BJ (cell line): ENCODE measurements at regions not wholly inside any gene's neighbourhood (a gene's known extent, or its start where the extent isn't known, plus 50 kb on each side); places are given as distances from the start of the nearest gene placed in this dataset.

Experiments used
- CTCF ChIA-PET: fragments of 350-600 bp; formaldehyde crosslinking; extraction: SDS; loops from one replicate; lab custom pipeline; 2021; ENCODE audit warnings: antibody characterized with exemption, inconsistent platforms; lab: Yijun Ruan, JAX
- POLR2A ChIA-PET: fragments of 300-600 bp; sonication (Branson Sonifier 250); formaldehyde crosslinking; extraction: SDS; loops from one replicate; lab custom pipeline; 2021; ENCODE audit warnings: antibody characterized with exemption; lab: Charles Lee
- DNase-seq: peaks from one replicate; pipeline ENCODE4 v3.0.0-alpha.2; 2011; ENCODE audit warnings: low read depth
- H3K27me3 ChIP-seq: 2 replicates; pipeline ENCODE4 v1.6.0; 2011; ENCODE audit warnings: low read length; ENCODE audit not compliant: control insufficient read depth, insufficient read depth
- H3K36me3 ChIP-seq: 2 replicates; pipeline ENCODE4 v1.5.1; 2011; ENCODE audit warnings: low read length; ENCODE audit not compliant: control insufficient read depth, insufficient read depth
- H3K4me3 ChIP-seq: 2 replicates; pipeline ENCODE4 v1.5.1; 2011; ENCODE audit warnings: low read depth, mild to moderate bottlenecking, control low read depth, low read length
- TF ChIP-seq, protein P1 (sequence below): IDR thresholded peaks from 2 replicates; pipeline ENCODE4 v1.5.1; 2011; ENCODE audit warnings: low read depth, mild to moderate bottlenecking, control low read depth, inconsistent platforms, low read length, moderate library complexity; ENCODE audit not compliant: insufficient read depth

GRCh38 chr10:110396284-110396651 is 91.5 kb upstream of the SMNDC1 start:
- Histone ChIP-seq H3K36me3 (no peaks in the 10 kb centered on the region), H3K4me3 (no peak overlapping the region), H3K27me3 (no peaks in the 10 kb centered on the region)
- TF ChIP-seq, protein P1, sequence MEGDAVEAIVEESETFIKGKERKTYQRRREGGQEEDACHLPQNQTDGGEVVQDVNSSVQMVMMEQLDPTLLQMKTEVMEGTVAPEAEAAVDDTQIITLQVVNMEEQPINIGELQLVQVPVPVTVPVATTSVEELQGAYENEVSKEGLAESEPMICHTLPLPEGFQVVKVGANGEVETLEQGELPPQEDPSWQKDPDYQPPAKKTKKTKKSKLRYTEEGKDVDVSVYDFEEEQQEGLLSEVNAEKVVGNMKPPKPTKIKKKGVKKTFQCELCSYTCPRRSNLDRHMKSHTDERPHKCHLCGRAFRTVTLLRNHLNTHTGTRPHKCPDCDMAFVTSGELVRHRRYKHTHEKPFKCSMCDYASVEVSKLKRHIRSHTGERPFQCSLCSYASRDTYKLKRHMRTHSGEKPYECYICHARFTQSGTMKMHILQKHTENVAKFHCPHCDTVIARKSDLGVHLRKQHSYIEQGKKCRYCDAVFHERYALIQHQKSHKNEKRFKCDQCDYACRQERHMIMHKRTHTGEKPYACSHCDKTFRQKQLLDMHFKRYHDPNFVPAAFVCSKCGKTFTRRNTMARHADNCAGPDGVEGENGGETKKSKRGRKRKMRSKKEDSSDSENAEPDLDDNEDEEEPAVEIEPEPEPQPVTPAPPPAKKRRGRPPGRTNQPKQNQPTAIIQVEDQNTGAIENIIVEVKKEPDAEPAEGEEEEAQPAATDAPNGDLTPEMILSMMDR = no peak
- POLR2A ChIA-PET = interaction anchor here (0.5 kb wide), 1 partner anchor 149 kb away, joined by 3 read pairs; no protein-coding TSS in a partner anchor
- no peak for DNase-seq
- CTCF ChIA-PET = no interaction called here

- no peaks in the 10 kb centered on the region for H3K27me3 ChIP-seq
- CTCF ChIA-PET = no interaction called here
- DNase-seq = no peak
- H3K4me3 ChIP-seq = no peak overlapping the region
- POLR2A ChIA-PET = interaction anchor here (1.0 kb wide), 1 partner anchor 13 kb away, joined by 4 read pairs; no protein-coding TSS in a partner anchor
- TF ChIP-seq, protein P1 = no peak
- H3K36me3 ChIP-seq = no peaks in the 10 kb centered on the region
Measured at GRCh38 chr10:110397856-110398255, 93.1 kb upstream of the SMNDC1 start.

DNA sequence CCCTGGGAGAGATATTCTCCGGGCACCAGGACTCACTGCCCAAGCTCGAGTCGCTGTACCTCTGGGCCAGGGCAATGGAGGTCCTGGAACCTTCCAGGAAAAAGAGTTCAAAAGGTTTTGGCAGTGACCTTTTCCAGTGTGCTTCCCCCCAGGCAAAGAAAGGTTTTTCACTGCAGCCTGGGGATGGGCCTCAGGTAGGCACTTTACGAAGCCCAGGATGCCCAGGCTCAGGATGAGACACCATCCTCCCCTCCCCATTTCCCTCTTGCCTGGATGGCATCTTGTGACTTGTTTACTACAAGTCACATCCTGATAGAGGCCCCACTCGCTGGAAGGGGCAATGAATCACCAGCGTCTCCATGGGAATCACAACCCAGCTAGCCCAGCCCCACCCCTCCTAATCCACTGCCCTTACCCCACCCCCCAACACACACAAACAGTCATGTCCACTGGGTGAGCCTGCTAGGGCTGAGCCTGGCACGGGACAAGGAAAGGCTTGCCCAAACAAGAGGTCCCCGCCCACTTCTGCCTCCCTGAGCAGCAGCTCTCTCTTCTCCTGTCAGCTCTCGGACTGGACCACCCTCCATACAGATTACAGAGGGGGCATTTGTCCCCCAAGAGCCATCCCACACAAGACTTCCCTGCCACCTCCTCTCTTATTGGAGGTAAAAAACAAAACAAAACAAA is 93.8 kb upstream of the SMNDC1 start:
- H3K27me3 ChIP-seq = no peaks in the 10 kb centered on the region
- peak; percentile 95 for DNase-seq
- CTCF ChIA-PET = interaction anchor here (1.1 to 1.9 kb wide), 2 partner anchors 10 to 44 kb away, joined by 6 to 7 read pairs; no protein-coding TSS in a partner anchor
- H3K4me3 ChIP-seq = no peak overlapping the region
- POLR2A ChIA-PET = interaction anchor here (1.0 kb wide), 1 partner anchor 13 kb away, joined by 4 read pairs; no protein-coding TSS in a partner anchor
- TF ChIP-seq, protein P1 = no peak
- no peaks in the 10 kb centered on the region for H3K36me3 ChIP-seq

- POLR2A ChIA-PET = no interaction called here
- Histone ChIP-seq H3K36me3 (no peaks in the 10 kb centered on the region), H3K27me3 (no peaks in the 10 kb centered on the region), H3K4me3 (no peak overlapping the region)
- TF ChIP-seq, protein P1 = no peak
- peak; percentile 90 for DNase-seq
- CTCF ChIA-PET = interaction anchor here (0.9 to 1.9 kb wide), 3 partner anchors 9 to 98 kb away, joined by 3 to 7 read pairs (median 6); partner anchors contain the start of gene DUSP5
Measured at GRCh38 chr10:110399106-110399964, 94.6 kb upstream of the SMNDC1 start.
